ENCODE measurements at regions not wholly inside any gene's neighbourhood (a gene's known extent, or its start where the extent isn't known, plus 50 kb on each side); places are given as distances from the start of the nearest gene placed in this dataset.
"Not testable (repeated sequence)": the region's sequence is repeated elsewhere in the genome, so short reads cannot be mapped to it uniquely, and the experiment has no call there.

- TF ChIP-seq PRDM6 (tag by site-specific recombination; IDR thresholded peaks at IDR 0.05), result no peak
- TF ChIP-seq ZNF560 (tag by site-specific recombination; IDR thresholded peaks at IDR 0.05; ENCODE audit: borderline replicate concordance), result no peak
- no peak for TF ChIP-seq ZNF157 (tag by site-specific recombination; IDR thresholded peaks at IDR 0.05)
- TF ChIP-seq ZNF621 (tag by site-specific recombination; IDR thresholded peaks at IDR 0.05), result no peak
Observed at GRCh38 chr7:108663701-108664100, 94.0 kb downstream of the DNAJB9 start (continued).

GRCh38 chr7:108667216-108667615 is 97.5 kb downstream of the DNAJB9 start:
- TF ChIP-seq ZNF600 (tag by site-specific recombination; IDR thresholded peaks at IDR 0.05) (no peak), ZNF776 (tag by site-specific recombination; IDR thresholded peaks at IDR 0.05; ENCODE audit: borderline replicate concordance) (no peak), ZNF223 (tag by site-specific recombination; IDR thresholded peaks at IDR 0.05) (no peak), SCRT1 (tag by site-specific recombination; IDR thresholded peaks at IDR 0.05; ENCODE audit: borderline replicate concordance) (no peak), ZNF510 (tag by site-specific recombination; IDR thresholded peaks at IDR 0.05; ENCODE audit: insufficient replicate concordance) (no peak), ZNF621 (tag by site-specific recombination; IDR thresholded peaks at IDR 0.05) (no peak), ZFP37 (tag by site-specific recombination; IDR thresholded peaks at IDR 0.05) (no peak), ZBTB49 (tag by site-specific recombination; IDR thresholded peaks at IDR 0.05; ENCODE audit: low read depth) (no peak), ZNF341 (tag by site-specific recombination; IDR thresholded peaks at IDR 0.05; ENCODE audit: low read depth) (no peak), MEIS1 (CRISPR knock-in tag; IDR thresholded peaks at IDR 0.05; ENCODE audit: borderline replicate concordance) (no peak), ZNF112 (tag by site-specific recombination; IDR thresholded peaks at IDR 0.05) (no peak)
- ChIA-PET POLR2A (no interaction called here), CTCF (no interaction called here)
- no peaks in the 10 kb centered on the region for H3K9me3 ChIP-seq (ENCODE audit: control insufficient read depth, insufficient read depth, low read depth, low read length)
- H3K36me3 ChIP-seq (ENCODE audit: control insufficient read depth in 2 of 2, insufficient read depth in 1 of 2, low read length in 2 of 2), result no peaks in the 10 kb centered on the region
- no peak overlapping the region for H3K27ac ChIP-seq (ENCODE audit: extremely low read depth, low read depth, low read length)
- H3K4me3 ChIP-seq (ENCODE audit: low read depth, low read length), result no peak overlapping the region
- H3K4me1 ChIP-seq (ENCODE audit: control insufficient read depth, insufficient read depth, low read length), result no peaks in the 10 kb centered on the region

GRCh38 chr7:108669958-108670357 is 100.3 kb downstream of the DNAJB9 start:
- ChIA-PET CTCF (interaction anchor here (0.6 to 0.9 kb wide), 2 partner anchors 23 to 129 kb away, joined by 3 to 4 read pairs; no protein-coding TSS in a partner anchor), POLR2A (no interaction called here)
- H3K4me1 ChIP-seq (ENCODE audit: control insufficient read depth, insufficient read depth, low read length), result no peaks in the 10 kb centered on the region
- no peaks in the 10 kb centered on the region for H3K9me3 ChIP-seq (ENCODE audit: control insufficient read depth, insufficient read depth, low read depth, low read length)
- no peak overlapping the region for H3K4me3 ChIP-seq (ENCODE audit: low read depth, low read length)
- no peaks in the 10 kb centered on the region for H3K36me3 ChIP-seq (ENCODE audit: control insufficient read depth in 2 of 2, insufficient read depth in 1 of 2, low read length in 2 of 2)
- no peak overlapping the region for H3K27ac ChIP-seq (ENCODE audit: extremely low read depth, low read depth, low read length)
- no peak for TF ChIP-seq GLIS1 (tag by site-specific recombination; IDR thresholded peaks at IDR 0.05)
- TF ChIP-seq SP2 (tag by site-specific recombination; IDR thresholded peaks at IDR 0.05), result no peak
- no peak for TF ChIP-seq ZFP69B (tag by site-specific recombination; IDR thresholded peaks at IDR 0.05)
- TF ChIP-seq ZBTB7A (tag by site-specific recombination; IDR thresholded peaks at IDR 0.05; ENCODE audit: low read depth), result no peak
- TF ChIP-seq ZNF654 (tag by site-specific recombination; IDR thresholded peaks at IDR 0.05; ENCODE audit: low read depth), result no peak
- no peak for TF ChIP-seq ZNF837 (tag by site-specific recombination; IDR thresholded peaks at IDR 0.05)
- TF ChIP-seq ZNF423 (tag by site-specific recombination; IDR thresholded peaks at IDR 0.05), result no peak
- TF ChIP-seq ZNF544 (tag by site-specific recombination; IDR thresholded peaks at IDR 0.05), result no peak
- TF ChIP-seq ZNF585B (tag by site-specific recombination; IDR thresholded peaks at IDR 0.05), result no peak

- H3K36me3 ChIP-seq (ENCODE audit: control insufficient read depth in 2 of 2, insufficient read depth in 1 of 2, low read length in 2 of 2); H3K4me3 ChIP-seq (ENCODE audit: low read depth, low read length); H3K9me3 ChIP-seq (ENCODE audit: control insufficient read depth, insufficient read depth, low read depth, low read length); POLR2A ChIA-PET; H3K4me1 ChIP-seq (ENCODE audit: control insufficient read depth, insufficient read depth, low read length); H3K27ac ChIP-seq (ENCODE audit: extremely low read depth, low read depth, low read length); CTCF ChIA-PET: not testable (repeated sequence)
Observed at GRCh38 chr7:108673699-108674098, 104.0 kb downstream of the DNAJB9 start.
